ENCODE measurements at regions not wholly inside any gene's neighbourhood (a gene's known extent, or its start where the extent isn't known, plus 50 kb on each side); places are given as distances from the start of the nearest gene placed in this dataset.

- Histone ChIP-seq H3K27me3 (ENCODE audit: insufficient read depth, poor library complexity, severe bottlenecking) (no peaks in the 10 kb centered on the region), H3K4me3 (replicated peaks; ENCODE audit: insufficient read depth, low read length) (no peak overlapping the region), H3K27ac (replicated peaks) (no peak overlapping the region)
- DNase-seq (ENCODE audit: low read depth in 1 of 2, low spot score in 1 of 2), result no peak
- TF ChIP-seq REST (IDR thresholded peaks at IDR 0.05; ENCODE audit: insufficient replicate concordance, low read depth) (no peak), SPI1 (IDR thresholded peaks at IDR 0.05; ENCODE audit: borderline replicate concordance, low read depth) (no peak), GABPA (IDR thresholded peaks at IDR 0.05; ENCODE audit: low read depth) (no peak), POLR2AphosphoS5 (IDR thresholded peaks at IDR 0.05; ENCODE audit: low read depth) (no peak), CTCF (IDR thresholded peaks at IDR 0.05; ENCODE audit: insufficient read depth, low read length) (no peak)
Measured at GRCh38 chr4:186930024-186930423, 206.4 kb upstream of the FAT1 start.

- Histone ChIP-seq H3K4me3 (replicated peaks; ENCODE audit: insufficient read depth, low read length) (no peak overlapping the region), H3K27me3 (ENCODE audit: insufficient read depth, poor library complexity, severe bottlenecking) (no peaks in the 10 kb centered on the region), H3K27ac (replicated peaks) (no peak overlapping the region)
- TF ChIP-seq POLR2AphosphoS5 (IDR thresholded peaks at IDR 0.05; ENCODE audit: low read depth) (no peak), SPI1 (IDR thresholded peaks at IDR 0.05; ENCODE audit: borderline replicate concordance, low read depth) (no peak), REST (IDR thresholded peaks at IDR 0.05; ENCODE audit: insufficient replicate concordance, low read depth) (no peak), CTCF (IDR thresholded peaks at IDR 0.05; ENCODE audit: insufficient read depth, low read length) (no peak), GABPA (IDR thresholded peaks at IDR 0.05; ENCODE audit: low read depth) (no peak)
- DNase-seq (ENCODE audit: low read depth in 1 of 2, low spot score in 1 of 2), result no peak
Measured at GRCh38 chr4:186931519-186931918, 207.9 kb upstream of the FAT1 start.

- TF ChIP-seq CTCF (IDR thresholded peaks at IDR 0.05; ENCODE audit: insufficient read depth, low read length) (no peak), POLR2AphosphoS5 (IDR thresholded peaks at IDR 0.05; ENCODE audit: low read depth) (no peak), REST (IDR thresholded peaks at IDR 0.05; ENCODE audit: insufficient replicate concordance, low read depth) (no peak), GABPA (IDR thresholded peaks at IDR 0.05; ENCODE audit: low read depth) (no peak), SPI1 (IDR thresholded peaks at IDR 0.05; ENCODE audit: borderline replicate concordance, low read depth) (no peak)
- H3K4me3 ChIP-seq (replicated peaks; ENCODE audit: insufficient read depth, low read length), result no peak overlapping the region
- no peak for DNase-seq (ENCODE audit: low read depth in 1 of 2, low spot score in 1 of 2)
- H3K27ac ChIP-seq (replicated peaks), result no peak overlapping the region
- no peaks in the 10 kb centered on the region for H3K27me3 ChIP-seq (ENCODE audit: insufficient read depth, poor library complexity, severe bottlenecking)
Measured at GRCh38 chr4:186932196-186932595, 208.5 kb upstream of the FAT1 start.
